K562 (cell line): ENCODE measurements at regions not wholly inside any gene's neighbourhood (a gene's known extent, or its start where the extent isn't known, plus 50 kb on each side); places are given as distances from the start of the nearest gene placed in this dataset.

Experiments
- ATAC-seq: fragments of 200-7000 bp; cut with Tn5 transposase; 3 replicates; pipeline ENCODE4 v1.9.1; 2020; ENCODE audit warnings: moderate library complexity
- BruUV-seq: library from RNA; stranded (reverse); fragments of 400-500 nt; replicated peaks from 2 replicates; lab custom pipeline; 2021; lab: Mats Ljungman, UMichigan
- CTCF ChIA-PET: fragments of 300-600 bp; formaldehyde crosslinking; extraction: SDS; loops from one replicate; lab custom pipeline; 2021; ENCODE audit warnings: low intra/inter-chr PET ratio; lab: Yijun Ruan, JAX
- POLR2A ChIA-PET: fragments of 300-600, 350-650 bp; sonication (Branson Sonifier 250); formaldehyde crosslinking; extraction: SDS; loops from one replicate; lab custom pipeline; 2021; ENCODE audit warnings: antibody characterized with exemption, inconsistent platforms; lab: Yijun Ruan, JAX
- DNase-seq, 4 experiments: peaks; one replicate each; pipeline versions ENCODE4 v3.0.0 to v3.0.0-alpha.2; 2011 to 2018; ENCODE audit warnings: low spot score in 3 of 4, mixed read lengths in 3 of 4; ENCODE audit errors: extremely low read depth in 1 of 4
- FAIRE-seq: peaks from 2 replicates; lab custom pipeline; 2011; peaks lifted over from hg19 to GRCh38; lab: Jason Lieb, UNC
- H2AFZ ChIP-seq: 2 replicates; pipeline ENCODE4 v1.6.0; 2011; ENCODE audit warnings: low read depth, low read length, control low read depth, inconsistent platforms
- H3K27ac ChIP-seq: fragments of 200-600 bp; 3 replicates; pipeline ENCODE4 v1.8.0; 2011; ENCODE audit warnings: low read depth, mild to moderate bottlenecking, control low read depth, inconsistent platforms, low read length, moderate library complexity, mixed read lengths; ENCODE audit errors: extremely low read depth
- H3K27me3 ChIP-seq, 2 experiments: fragments of 300-600 bp in 1 of 2; 2 replicates in 1 of 2; 3 replicates in 1 of 2; pipeline versions ENCODE4 v1.6.0 to v1.8.0; 2011; ENCODE audit warnings: inconsistent platforms in 2 of 2, low read length in 2 of 2, mild to moderate bottlenecking in 1 of 2, mixed read lengths in 1 of 2, moderate library complexity in 1 of 2; ENCODE audit not compliant: control insufficient read depth in 2 of 2, insufficient read depth in 2 of 2
- H3K36me3 ChIP-seq: fragments of 300-600 bp; 3 replicates; pipeline ENCODE4 v1.8.0; 2011; ENCODE audit warnings: mild to moderate bottlenecking, low read length, inconsistent platforms; ENCODE audit not compliant: control insufficient read depth, insufficient read depth
- H3K4me1 ChIP-seq, 2 experiments: fragments of 200-600 bp in 1 of 2; replicated peaks in 1 of 2; 2 replicates in 1 of 2; 3 replicates in 1 of 2; pipeline versions ENCODE4 v1.5.1 to v1.8.0; 2011; ENCODE audit warnings: inconsistent platforms in 2 of 2, low read length in 2 of 2, mild to moderate bottlenecking in 1 of 2, mixed read lengths in 1 of 2, moderate library complexity in 1 of 2; ENCODE audit not compliant: control insufficient read depth in 2 of 2, insufficient read depth in 2 of 2
- H3K4me2 ChIP-seq: 2 replicates; pipeline ENCODE4 v1.6.1; 2011; ENCODE audit warnings: low read length, control low read depth, inconsistent platforms, mixed read lengths; ENCODE audit not compliant: insufficient read depth
- H3K4me3 ChIP-seq: fragments of 200-600 bp; sonication (generic), shearing (Covaris generic); 2 replicates; pipeline ENCODE4 v1.5.1; 2016; ENCODE audit warnings: control low read depth, inconsistent platforms
- H3K79me2 ChIP-seq: fragments of 200-600 bp; 3 replicates; pipeline ENCODE4 v1.8.0; 2011; ENCODE audit warnings: low read length, inconsistent platforms; ENCODE audit not compliant: control insufficient read depth, insufficient read depth
- H3K9ac ChIP-seq, 2 experiments: 2 replicates each; pipeline versions ENCODE4 v1.6.0 to v1.6.1; 2011; ENCODE audit warnings: low read depth in 2 of 2, low read length in 2 of 2, control low read depth in 1 of 2, inconsistent platforms in 1 of 2, mild to moderate bottlenecking in 1 of 2, mixed read lengths in 1 of 2; ENCODE audit not compliant: insufficient read depth in 1 of 2
- H3K9me1 ChIP-seq: one replicate; pipeline ENCODE4 v1.6.0; 2011; ENCODE audit warnings: inconsistent platforms, mild to moderate bottlenecking, low read length, moderate library complexity; ENCODE audit not compliant: control insufficient read depth, insufficient read depth
- H3K9me3 ChIP-seq: replicated peaks from 2 replicates; pipeline ENCODE4 v1.5.1; 2011; ENCODE audit warnings: low read depth, low read length, inconsistent platforms; ENCODE audit not compliant: control insufficient read depth, insufficient read depth
- H4K20me1 ChIP-seq: replicated peaks from 2 replicates; pipeline ENCODE4 v1.6.1; 2011; ENCODE audit warnings: low read length, inconsistent platforms, mixed read lengths; ENCODE audit not compliant: control insufficient read depth, insufficient read depth
- HOXB6 ChIP-seq: fragments of 250-450 bp; sonication (Bioruptor Pico); IDR thresholded peaks from 2 replicates; pipeline ENCODE4 v1.5.1; 2022; ENCODE audit warnings: mild to moderate bottlenecking, borderline replicate concordance
- TEAD2 ChIP-seq: fragments of 450-650 bp; IDR thresholded peaks from 2 replicates; pipeline ENCODE4 v1.6.1; 2016; ENCODE audit warnings: missing genetic modification characterization, control low read depth, missing compliant biosample characterization
- WGBS: fragments of 100-300 bp; shearing (Covaris generic); methylation state at CpG from one replicate; pipeline ENCODE4 v1.1.6; 2016; ENCODE audit warnings: low coverage, mixed read lengths; ENCODE audit not compliant: insufficient coverage; ENCODE audit errors: missing lambda C conversion rate; 5-methylcytosine and 5-hydroxymethylcytosine counted together
- in situ Hi-C: fragments of 300-500 bp; cut with MboI; formaldehyde crosslinking; loops from 4 replicates; pipeline ENCODE4 v1.15.0; 2018; ENCODE audit warnings: inconsistent platforms, mixed read lengths
- intact Hi-C: fragments of 100-400 bp; cut with micrococcal nuclease; formaldehyde crosslinking; loops from 2 replicates; pipeline ENCODE4 v1.14.2; 2022
- TF ChIP-seq, protein P1 (sequence below): fragments of 450-650 bp; IDR thresholded peaks from 2 replicates; pipeline ENCODE4 v1.6.1; 2017; ENCODE audit warnings: antibody characterized with exemption, mild to moderate bottlenecking

DNA sequence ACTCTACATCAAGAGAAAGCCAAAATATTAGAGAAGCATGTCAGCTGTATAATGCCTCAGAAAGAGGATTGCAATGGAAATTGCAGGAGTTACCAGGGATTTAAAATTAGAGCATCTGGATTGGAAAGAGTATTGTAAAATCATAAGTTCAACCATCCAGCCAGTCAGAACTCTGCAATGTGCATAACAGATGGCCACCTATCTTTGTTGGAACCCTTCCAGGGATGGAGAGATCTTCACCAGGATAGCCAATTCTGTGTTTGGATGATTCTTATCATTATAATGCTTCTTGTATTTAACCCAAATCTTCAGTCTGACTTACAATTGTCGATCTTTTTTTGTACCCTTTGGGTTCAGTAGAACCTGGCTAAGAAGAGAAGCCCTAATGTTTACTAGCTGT lies 164.4 kb downstream of the TLR4 start:
- ATAC-seq (no peak), FAIRE-seq (no peak)
- 0% methylated on average over 1 of the region's 1 CpG for WGBS
- Histone ChIP-seq H3K27ac (no peak overlapping the region), H2AFZ (no peak overlapping the region), H3K79me2 (no peaks in the 10 kb centered on the region)
- BruUV-seq = no TSS peak
- TF ChIP-seq HOXB6 (CRISPR knock-in tag) = no peak
- no peak for TF ChIP-seq TEAD2 (tag)
- TF ChIP-seq, protein P1, sequence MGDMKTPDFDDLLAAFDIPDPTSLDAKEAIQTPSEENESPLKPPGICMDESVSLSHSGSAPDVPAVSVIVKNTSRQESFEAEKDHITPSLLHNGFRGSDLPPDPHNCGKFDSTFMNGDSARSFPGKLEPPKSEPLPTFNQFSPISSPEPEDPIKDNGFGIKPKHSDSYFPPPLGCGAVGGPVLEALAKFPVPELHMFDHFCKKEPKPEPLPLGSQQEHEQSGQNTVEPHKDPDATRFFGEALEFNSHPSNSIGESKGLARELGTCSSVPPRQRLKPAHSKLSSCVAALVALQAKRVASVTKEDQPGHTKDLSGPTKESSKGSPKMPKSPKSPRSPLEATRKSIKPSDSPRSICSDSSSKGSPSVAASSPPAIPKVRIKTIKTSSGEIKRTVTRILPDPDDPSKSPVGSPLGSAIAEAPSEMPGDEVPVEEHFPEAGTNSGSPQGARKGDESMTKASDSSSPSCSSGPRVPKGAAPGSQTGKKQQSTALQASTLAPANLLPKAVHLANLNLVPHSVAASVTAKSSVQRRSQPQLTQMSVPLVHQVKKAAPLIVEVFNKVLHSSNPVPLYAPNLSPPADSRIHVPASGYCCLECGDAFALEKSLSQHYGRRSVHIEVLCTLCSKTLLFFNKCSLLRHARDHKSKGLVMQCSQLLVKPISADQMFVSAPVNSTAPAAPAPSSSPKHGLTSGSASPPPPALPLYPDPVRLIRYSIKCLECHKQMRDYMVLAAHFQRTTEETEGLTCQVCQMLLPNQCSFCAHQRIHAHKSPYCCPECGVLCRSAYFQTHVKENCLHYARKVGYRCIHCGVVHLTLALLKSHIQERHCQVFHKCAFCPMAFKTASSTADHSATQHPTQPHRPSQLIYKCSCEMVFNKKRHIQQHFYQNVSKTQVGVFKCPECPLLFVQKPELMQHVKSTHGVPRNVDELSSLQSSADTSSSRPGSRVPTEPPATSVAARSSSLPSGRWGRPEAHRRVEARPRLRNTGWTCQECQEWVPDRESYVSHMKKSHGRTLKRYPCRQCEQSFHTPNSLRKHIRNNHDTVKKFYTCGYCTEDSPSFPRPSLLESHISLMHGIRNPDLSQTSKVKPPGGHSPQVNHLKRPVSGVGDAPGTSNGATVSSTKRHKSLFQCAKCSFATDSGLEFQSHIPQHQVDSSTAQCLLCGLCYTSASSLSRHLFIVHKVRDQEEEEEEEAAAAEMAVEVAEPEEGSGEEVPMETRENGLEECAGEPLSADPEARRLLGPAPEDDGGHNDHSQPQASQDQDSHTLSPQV = no peak
- TF ChIP-seq, all 486 proteins: peak for 0
- in situ Hi-C loops = no loop called here
- intact Hi-C loops = no loop called here
- no peaks in the 10 kb centered on the region for H3K9me1 ChIP-seq
- H3K4me1 ChIP-seq = no peaks in the 10 kb centered on the region
- no peaks in the 10 kb centered on the region for H4K20me1 ChIP-seq
- H3K9ac ChIP-seq = no peak overlapping the region
- no peak overlapping the region for H3K4me3 ChIP-seq
- H3K27me3 ChIP-seq = no peaks in the 10 kb centered on the region
- no peak for DNase-seq
- no peaks in the 10 kb centered on the region; the same call in 1 of the 2 replicates for H3K9me3 ChIP-seq
- CTCF ChIA-PET = no interaction called here
- no peak overlapping the region for H3K4me2 ChIP-seq
- H3K36me3 ChIP-seq = no peaks in the 10 kb centered on the region
- POLR2A ChIA-PET = no interaction called here
